NCI-H526 treated with DMSO at 0.1 percent for 48 hours (cell line): ENCODE measurements at regions not wholly inside any gene's neighbourhood (a gene's known extent, or its start where the extent isn't known, plus 50 kb on each side); places are given as distances from the start of the nearest gene placed in this dataset.
"Not testable (repeated sequence)": the region's sequence is repeated elsewhere in the genome, so short reads cannot be mapped to it uniquely, and the experiment has no call there.

Experiments
- DNase-seq: peaks from one replicate; lab custom pipeline; 2025; lab: John Stamatoyannopoulos, UW

- no peak for DNase-seq
Observed at GRCh38 chr9:2395814-2396612, 225.6 kb upstream of the VLDLR start.

GRCh38 chr9:2396622-2397285, 224.8 kb upstream of the VLDLR start:
- DNase-seq: no peak

DNA sequence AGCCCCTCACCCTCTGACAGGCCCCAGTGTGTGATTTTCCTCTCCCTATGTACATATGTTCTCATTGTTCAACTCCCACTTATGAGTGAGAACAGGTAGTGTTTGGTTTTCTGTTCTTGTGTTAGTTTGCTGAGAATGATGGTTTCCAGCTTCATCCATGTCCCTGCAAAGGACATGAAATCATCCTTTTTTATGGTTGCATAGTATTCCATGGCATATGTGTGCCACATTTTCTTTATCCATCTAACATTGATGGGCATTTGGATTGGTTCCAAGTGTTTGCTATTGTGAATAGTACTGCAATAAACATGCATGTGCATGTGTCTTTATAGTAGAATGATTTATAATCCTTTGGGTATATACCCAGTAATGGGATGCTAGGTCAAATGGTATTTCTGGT, 223.7 kb upstream of the VLDLR start:
- DNase-seq: not testable (repeated sequence)

GRCh38 chr9:2401746-2402145, 219.8 kb upstream of the VLDLR start:
- not testable (repeated sequence) for DNase-seq

DNA sequence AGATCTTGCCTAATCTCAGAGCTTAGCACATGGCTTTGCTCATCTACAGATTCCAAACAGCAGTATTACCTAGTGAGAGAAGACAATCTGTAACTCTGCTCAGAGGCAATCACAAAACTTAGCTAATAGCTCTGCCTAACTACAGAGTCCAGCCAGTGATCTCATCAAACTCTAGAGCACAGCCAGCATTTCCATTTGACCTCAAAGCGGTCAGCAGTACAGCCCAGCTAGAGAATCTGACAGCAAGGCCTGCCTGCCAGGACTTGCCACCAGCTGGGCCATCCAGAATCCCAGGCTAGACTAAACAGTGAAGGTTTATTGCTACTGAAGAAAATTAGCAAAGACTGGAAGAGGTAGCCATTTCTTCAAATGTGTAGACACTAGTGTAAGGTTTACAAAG, 217.9 kb upstream of the VLDLR start:
- DNase-seq: no peak

- DNase-seq: no peak
Observed at GRCh38 chr9:2406252-2406651, 215.3 kb upstream of the VLDLR start.

- DNase-seq: no peak
Observed at GRCh38 chr9:2407450-2407849, 214.1 kb upstream of the VLDLR start.

DNA sequence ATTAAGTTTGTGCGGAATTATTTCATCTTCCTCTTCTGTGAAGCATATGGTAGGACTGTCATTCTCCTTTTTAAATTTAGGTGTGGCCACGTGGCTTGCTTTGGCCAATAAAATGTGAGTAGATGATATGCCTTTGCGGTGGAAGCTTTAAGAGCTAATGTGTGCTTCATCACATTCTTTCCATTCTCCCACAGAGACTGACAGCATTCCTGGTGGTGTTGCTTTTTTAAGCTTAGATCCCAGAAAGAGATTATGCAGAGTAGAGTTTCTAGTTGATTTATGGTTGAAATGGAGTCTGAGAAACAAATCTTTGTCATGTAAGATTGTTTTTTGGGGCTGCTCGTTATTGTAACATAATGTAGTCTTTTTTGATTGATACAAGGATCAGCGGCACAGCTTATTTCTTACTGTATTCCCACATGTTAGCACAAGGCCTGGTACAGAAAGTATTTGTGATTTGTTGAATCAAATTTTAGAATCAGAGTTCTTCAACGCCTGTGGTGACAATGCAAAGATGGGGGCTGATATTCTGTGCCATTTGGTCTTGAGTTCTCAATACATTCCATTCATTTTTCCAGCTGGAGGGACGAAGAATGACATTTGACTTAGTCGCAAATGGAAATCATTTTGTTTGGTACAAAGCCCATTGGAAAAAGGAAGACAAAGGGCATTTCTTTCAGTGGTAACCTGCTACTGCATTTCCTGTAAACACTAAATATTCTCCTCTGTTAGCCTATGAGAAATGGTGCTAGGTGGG, 209.9 kb upstream of the VLDLR start:
- no peak for DNase-seq

DNA sequence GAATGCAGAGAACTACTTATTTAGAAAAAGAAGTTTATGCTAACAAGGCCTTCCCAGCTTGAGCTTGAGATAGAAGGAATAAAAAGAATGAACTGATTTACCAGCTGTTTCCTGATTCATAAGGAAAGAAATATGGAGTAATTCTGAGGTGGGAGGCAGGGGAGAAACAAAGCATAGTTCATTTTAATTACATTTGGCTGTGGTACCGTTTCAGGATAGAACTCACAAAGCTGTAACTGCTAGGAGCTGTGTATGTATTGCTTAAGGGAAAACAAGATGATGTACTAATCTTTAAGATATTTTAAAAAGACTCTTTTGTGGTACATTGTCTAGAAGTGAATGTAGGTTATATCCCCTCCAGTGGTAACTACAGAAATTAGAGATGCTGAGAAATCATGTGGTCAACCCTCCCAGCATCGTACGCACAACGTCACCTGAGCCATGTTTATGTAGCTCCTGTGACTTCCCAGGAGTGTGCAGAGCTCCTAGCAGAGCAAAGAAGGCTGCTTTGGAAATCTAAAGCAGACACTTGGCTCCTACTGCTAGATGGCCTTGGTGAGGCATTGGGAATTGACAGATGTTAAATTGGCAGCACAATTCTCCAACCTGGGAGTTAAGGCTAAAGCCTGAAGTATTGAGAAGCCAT, 208.3 kb upstream of the VLDLR start:
- DNase-seq: no peak

GRCh38 chr9:2414465-2414864, 207.1 kb upstream of the VLDLR start:
- DNase-seq: no peak

- DNase-seq: no peak
Observed at GRCh38 chr9:2415326-2415725, 206.3 kb upstream of the VLDLR start.

DNA sequence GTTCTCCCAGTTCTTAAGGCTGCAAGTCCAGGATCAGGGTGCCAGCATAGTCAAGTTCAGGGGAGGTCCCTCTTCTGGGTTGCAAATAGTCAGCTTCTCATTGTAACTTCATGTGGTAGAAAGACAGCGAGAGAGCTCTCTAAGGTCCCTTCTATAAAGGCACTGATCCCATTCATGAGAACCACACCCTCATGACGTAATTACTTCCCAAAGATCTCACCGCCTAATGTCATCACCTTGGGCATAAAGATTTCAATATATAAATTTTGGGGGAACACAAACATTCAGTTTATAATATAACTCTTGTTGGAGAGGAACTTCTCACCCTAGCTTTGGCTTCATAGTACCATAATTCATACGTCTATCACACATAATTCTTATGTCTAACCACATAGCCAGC, 203.9 kb upstream of the VLDLR start:
- DNase-seq: no peak

GRCh38 chr9:2418619-2419018, 203.0 kb upstream of the VLDLR start:
- no peak for DNase-seq

DNA sequence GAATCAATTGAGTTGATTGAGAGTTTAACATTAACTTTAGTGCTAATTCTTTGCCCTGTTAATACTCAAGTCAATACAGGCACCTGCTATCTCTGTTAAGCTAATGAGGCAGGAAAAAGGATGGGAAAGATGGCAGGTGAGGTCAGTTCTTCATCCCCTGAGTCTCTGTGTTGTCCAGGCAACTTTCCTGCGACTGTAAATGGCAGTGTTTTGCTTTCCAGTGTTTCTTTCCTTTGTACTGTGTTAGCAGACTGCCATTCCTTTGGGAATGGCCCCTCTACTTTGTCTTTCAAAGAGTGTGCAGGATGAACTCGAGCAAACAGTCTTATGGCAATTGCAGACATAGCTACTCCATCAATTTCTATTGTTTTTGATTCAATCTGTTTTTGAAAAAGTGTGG, 202.2 kb upstream of the VLDLR start:
- no peak for DNase-seq

GRCh38 chr9:2420543-2420942, 201.0 kb upstream of the VLDLR start:
- DNase-seq: no peak

DNA sequence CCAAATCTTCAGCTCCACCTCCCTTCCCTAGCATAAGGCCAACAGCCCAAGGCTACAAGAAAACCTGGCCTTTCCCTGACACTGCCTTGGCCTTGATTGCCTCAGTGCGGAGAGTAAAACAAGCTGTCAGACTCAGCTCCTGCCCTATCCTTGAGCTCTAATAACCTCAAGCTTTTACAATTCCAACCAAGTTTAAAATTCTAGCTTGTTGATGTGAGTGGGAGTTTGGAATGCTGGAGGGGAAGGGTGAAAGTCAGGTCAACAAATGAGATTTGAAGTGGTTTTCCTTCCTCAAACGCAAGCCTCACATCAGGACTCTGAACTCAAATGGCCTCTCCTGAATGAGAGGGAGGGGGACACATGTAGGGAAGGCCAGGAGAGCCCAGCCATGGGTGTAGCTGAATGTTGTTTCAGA, 197.0 kb upstream of the VLDLR start:
- DNase-seq: no peak

- DNase-seq: no peak
Observed at GRCh38 chr9:2425676-2426075, 195.9 kb upstream of the VLDLR start.

DNA sequence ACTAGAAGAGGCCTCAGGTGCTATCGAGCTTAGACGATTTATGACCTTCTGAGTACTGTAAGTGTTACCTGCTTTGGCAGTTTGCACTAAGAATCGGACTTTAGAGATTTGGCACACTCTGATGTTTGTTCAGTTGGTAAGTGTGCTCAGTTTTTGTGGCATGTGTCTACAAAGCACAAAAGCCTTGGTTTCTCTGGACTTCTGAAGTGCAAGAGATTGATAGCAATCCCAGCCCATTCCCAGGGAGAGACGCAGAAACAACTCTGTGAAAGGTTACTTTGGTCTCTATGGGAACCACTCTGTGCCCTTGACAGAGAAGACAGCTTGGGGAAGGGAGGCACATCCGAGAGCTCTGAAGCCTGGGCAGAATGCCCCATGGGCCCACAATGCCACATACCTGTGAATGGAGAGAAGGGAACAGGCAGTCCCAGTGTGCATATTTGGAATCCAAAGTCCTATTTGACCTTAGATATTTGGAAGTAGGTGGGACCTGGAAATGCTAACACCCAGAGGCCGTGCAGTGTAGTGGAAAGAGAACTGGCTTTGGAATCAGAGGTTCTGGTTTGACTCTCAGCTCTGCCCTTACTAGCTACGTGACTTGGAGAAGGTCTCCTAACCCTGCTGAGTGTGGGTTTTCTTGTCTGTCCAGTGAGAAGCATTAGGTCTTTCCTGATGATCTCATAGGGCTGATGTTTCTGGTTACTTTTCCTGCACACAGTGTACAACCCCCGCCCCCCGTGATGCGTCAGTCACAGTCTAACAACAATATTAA, 194.3 kb upstream of the VLDLR start:
- no peak for DNase-seq

DNA sequence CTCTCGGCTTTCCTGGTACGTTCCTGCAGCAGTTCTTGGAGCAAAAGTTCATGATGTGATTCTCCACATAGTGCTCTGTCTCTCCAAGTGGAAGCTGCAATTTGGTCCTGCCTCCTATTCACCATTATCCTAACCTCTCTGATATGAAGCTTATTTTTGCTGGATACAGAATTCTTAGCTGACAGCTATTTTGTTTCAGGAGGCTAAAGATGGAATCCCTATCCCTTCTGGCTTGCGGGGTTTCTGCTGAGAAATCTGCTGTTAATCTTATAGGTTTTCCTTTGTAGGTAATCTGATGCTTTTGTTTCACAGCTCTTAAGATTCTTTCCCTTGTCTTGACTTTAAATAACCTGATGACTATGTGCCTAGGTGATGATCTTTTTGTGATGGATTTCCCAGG, 181.6 kb upstream of the VLDLR start:
- DNase-seq: no peak

DNA sequence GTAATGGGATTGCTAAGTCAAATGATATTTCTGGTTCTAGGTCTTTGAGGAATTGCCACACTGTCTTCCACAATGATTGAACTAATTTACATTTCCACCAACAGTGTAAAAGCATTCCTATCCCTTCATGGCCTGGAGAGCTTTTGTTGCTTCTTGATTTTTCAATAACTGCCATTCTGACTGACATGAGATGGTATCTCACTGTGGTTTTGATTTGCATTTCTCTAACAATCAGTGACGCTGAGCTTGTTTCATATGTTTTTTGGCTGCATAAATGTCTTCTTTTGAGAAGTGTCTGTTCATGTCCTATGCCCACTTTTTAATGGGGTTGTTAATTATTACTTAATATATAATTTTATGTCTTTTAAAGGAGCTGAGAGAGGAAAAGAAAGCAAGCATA, 177.7 kb upstream of the VLDLR start:
- peak; percentile 26 for DNase-seq

GRCh38 chr9:2448193-2448738, 173.3 kb upstream of the VLDLR start:
- no peak for DNase-seq
